ENCODE measurements at regions not wholly inside any gene's neighbourhood (a gene's known extent, or its start where the extent isn't known, plus 50 kb on each side); places are given as distances from the start of the nearest gene placed in this dataset.

- TF ChIP-seq CTCF (IDR thresholded peaks at IDR 0.05; ENCODE audit: low read depth, low read length): no peak
- no peak for TF ChIP-seq MAX (IDR thresholded peaks at IDR 0.05; ENCODE audit: low read depth, low read length)
- no peak for TF ChIP-seq POLR2A (IDR thresholded peaks at IDR 0.05; ENCODE audit: extremely low read depth, insufficient read length)
These were observed 73.4 kb downstream of the CD2 start for GRCh38 chr1:116827607-116828105.

All from NB4 (cell line).